GM12865 (cell line): ENCODE measurements at regions not wholly inside any gene's neighbourhood (a gene's known extent, or its start where the extent isn't known, plus 50 kb on each side); places are given as distances from the start of the nearest gene placed in this dataset.

ENCODE experiments used
- DNase-seq: peaks from one replicate; pipeline ENCODE4 v3.0.0; 2010; ENCODE audit warnings: low read depth
- H3K4me3 ChIP-seq: 2 replicates; pipeline ENCODE4 v1.5.1; 2011; ENCODE audit warnings: mild to moderate bottlenecking, low read depth, low read length, control low read depth
- TF ChIP-seq, protein P1 (sequence below): IDR thresholded peaks from 2 replicates; pipeline ENCODE4 v1.5.1; 2011; ENCODE audit warnings: low read length, control low read depth, low read depth, inconsistent platforms; ENCODE audit not compliant: insufficient read depth; ENCODE audit errors: missing control alignments

DNA sequence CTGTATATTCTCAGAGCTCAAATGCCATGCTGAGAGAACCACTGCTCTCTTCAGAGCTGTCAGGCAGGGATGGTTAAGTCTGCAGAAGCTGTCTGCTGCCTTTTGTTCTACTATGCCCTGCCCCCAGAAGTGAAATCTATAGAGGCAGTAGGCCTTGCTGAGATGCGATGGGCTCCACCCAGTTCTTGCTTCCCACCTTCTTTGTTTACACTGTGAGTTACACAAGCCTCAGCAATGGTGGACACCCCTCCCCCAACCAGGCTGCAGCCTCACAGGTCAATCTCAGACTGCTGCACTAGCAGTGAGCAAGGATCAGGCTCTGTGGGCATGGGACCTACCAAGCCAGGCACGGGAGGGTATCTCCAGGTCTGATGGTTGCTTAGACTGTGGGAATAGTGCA, 271.6 kb downstream of the CENPC start:
- no peak overlapping the region for H3K4me3 ChIP-seq
- DNase-seq: no peak
- TF ChIP-seq, protein P1, sequence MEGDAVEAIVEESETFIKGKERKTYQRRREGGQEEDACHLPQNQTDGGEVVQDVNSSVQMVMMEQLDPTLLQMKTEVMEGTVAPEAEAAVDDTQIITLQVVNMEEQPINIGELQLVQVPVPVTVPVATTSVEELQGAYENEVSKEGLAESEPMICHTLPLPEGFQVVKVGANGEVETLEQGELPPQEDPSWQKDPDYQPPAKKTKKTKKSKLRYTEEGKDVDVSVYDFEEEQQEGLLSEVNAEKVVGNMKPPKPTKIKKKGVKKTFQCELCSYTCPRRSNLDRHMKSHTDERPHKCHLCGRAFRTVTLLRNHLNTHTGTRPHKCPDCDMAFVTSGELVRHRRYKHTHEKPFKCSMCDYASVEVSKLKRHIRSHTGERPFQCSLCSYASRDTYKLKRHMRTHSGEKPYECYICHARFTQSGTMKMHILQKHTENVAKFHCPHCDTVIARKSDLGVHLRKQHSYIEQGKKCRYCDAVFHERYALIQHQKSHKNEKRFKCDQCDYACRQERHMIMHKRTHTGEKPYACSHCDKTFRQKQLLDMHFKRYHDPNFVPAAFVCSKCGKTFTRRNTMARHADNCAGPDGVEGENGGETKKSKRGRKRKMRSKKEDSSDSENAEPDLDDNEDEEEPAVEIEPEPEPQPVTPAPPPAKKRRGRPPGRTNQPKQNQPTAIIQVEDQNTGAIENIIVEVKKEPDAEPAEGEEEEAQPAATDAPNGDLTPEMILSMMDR: no peak

DNA sequence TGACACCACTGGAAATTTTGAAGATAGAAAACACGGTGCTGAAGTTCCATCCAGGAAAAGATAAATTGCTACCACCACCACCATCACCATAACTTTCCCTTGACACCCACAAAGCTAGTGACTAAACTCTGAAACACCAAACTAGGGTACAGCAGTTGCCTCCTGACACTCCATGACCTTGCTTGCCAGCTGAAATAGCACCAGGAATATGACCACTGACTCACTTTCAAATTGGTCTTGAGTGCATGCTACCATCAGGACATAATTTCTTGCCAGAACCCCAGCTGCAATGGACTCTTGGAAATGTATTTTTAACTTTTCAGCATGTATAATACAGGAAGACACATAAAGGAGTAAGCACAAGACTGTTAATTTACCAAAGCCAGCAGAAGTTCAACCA, 283.3 kb downstream of the CENPC start:
- no peak overlapping the region for H3K4me3 ChIP-seq
- TF ChIP-seq, protein P1: no peak
- no peak for DNase-seq

DNA sequence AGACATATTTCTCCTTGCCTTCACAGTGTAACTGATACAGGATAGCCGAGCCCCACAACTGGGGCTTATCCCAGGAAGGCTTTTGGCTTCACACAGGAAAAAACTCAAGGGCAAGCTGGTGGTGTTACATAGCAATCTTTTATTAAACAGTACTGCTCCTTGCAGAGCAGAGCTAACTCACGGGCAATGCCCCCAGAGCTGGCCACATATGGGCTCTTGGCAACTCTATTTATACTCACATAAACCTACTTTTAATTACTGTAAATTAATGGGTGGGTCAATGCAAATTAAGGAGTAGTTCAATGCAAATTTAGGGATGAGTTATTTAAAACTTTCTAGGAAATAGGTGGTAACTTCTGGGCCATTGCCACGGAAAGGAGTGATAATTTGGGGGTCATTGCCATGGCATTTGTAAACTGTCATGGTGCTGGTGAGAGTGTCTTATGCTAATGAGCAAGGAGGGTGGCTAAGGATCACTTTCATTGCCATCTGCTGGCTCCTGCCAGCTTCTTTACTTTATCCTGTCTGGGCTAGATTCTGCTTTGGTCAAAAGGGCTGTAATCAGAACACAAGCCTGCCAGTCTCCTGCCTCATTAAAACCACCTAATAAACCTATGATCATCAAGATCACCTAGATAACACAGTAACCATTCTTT, 288.8 kb downstream of the CENPC start:
- DNase-seq: no peak
- TF ChIP-seq, protein P1: no peak

DNA sequence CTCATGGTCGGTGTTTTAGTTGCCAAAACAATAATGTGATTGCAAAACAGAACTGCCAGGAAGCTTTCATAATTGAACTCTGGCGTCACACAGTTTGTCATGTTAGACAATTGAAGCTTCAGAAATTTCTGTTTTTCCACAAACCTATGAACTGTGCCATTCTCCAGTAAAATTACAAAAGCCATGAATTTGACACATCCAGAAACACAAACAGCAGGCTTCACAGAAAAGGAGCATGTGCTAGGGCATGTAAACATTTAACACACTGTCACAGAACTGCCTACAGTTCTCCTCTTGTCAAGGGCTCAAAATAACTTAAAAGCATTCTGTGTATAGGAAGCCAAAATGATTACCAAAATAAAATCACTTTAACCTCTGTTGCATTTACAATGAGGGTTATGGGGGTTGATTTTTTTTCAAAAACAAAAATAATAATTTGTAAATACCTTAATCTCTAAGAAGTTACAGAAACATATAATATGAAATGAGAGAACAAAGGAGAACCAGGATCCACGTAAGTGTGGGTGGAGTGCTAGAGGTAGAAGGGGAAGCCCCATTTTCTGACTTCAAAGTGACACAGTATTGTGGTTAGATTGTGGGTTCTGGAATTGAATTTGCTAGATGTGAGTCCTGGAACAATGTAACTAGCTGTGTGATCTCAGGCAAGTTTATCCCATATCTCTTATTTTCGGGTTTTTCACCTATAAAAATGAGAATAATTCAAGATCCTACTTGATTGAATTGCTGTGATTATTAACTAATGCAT, 295.0 kb downstream of the CENPC start:
- no peak for DNase-seq
- H3K4me3 ChIP-seq: no peak overlapping the region
- TF ChIP-seq, protein P1: no peak

More for the DNA sequence above, 288.8 kb downstream of the CENPC start:
- no peak overlapping the region for H3K4me3 ChIP-seq

- DNase-seq: no peak
- TF ChIP-seq, protein P1: no peak
- H3K4me3 ChIP-seq: no peak overlapping the region
Measured at GRCh38 chr4:67236788-67237187, 308.5 kb downstream of the CENPC start.

DNA sequence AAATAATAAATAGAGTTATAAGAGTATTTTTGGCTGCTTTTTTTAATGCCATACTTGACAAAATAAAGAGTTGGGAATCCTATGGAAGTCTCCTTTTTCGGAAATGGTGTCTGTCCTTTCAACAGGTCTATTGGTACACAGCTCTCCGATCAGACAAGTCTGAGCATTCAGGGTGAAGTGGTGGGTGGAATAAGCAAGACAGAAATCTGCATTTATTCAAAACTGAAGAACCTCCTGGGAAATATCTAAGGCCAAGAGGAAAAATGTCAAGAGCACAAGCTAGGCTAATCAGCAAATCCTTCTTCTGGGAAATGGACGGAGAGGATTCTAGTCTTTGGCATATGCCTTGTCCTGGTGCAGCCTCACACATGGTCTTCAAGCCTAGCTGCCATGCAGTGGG, 309.0 kb downstream of the CENPC start:
- no peak for DNase-seq
- H3K4me3 ChIP-seq: no peak overlapping the region
- TF ChIP-seq, protein P1: no peak
